ENCODE measurements at regions not wholly inside any gene's neighbourhood (a gene's known extent, or its start where the extent isn't known, plus 50 kb on each side); places are given as distances from the start of the nearest gene placed in this dataset.

DNA sequence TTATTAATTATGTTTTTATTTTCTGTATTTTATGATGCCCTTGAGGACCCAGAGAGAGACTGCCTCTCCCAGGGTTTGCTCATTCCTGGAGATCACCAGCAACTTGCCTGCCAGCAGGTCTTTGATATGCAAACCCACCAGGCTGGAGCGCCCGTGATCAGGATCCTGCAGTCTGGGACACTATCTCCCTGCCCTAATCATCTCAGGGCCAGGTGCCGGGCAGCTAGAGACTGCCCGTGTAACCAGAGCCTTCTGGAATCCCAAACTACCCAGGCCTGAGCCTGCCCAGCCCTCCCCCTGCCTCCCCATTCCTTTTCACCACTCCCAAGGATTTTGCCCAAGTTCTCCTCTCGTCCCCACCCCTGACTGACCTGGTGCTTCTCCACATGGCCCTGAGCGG lies 52.2 kb upstream of the B3GAT1 start:
- no peak overlapping the region for H3K9ac ChIP-seq (ENCODE audit: insufficient read depth, low read length)
- H2AFZ ChIP-seq (ENCODE audit: low read length) = no peak overlapping the region
- no peak for TF ChIP-seq EZH2 (IDR thresholded peaks at IDR 0.05; ENCODE audit: low read length, missing control alignments)
- TF ChIP-seq, protein P1, sequence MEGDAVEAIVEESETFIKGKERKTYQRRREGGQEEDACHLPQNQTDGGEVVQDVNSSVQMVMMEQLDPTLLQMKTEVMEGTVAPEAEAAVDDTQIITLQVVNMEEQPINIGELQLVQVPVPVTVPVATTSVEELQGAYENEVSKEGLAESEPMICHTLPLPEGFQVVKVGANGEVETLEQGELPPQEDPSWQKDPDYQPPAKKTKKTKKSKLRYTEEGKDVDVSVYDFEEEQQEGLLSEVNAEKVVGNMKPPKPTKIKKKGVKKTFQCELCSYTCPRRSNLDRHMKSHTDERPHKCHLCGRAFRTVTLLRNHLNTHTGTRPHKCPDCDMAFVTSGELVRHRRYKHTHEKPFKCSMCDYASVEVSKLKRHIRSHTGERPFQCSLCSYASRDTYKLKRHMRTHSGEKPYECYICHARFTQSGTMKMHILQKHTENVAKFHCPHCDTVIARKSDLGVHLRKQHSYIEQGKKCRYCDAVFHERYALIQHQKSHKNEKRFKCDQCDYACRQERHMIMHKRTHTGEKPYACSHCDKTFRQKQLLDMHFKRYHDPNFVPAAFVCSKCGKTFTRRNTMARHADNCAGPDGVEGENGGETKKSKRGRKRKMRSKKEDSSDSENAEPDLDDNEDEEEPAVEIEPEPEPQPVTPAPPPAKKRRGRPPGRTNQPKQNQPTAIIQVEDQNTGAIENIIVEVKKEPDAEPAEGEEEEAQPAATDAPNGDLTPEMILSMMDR (conservative IDR thresholded peaks at IDR 0.05 in 1 of 2, IDR thresholded peaks at IDR 0.05 in 1 of 2; ENCODE audit: low read depth in 1 of 2, low read length in 2 of 2) = no peak
- H3K36me3 ChIP-seq (ENCODE audit: control insufficient read depth, insufficient read depth, low read length) = no peaks in the 10 kb centered on the region
- no peak overlapping the region for H3K4me2 ChIP-seq (ENCODE audit: extremely low read depth, insufficient read depth, low read length)
- DNase-seq (ENCODE audit: low read depth in 2 of 2) = no peak
- no peaks in the 10 kb centered on the region for H3K4me1 ChIP-seq (ENCODE audit: control insufficient read depth, extremely low read depth, insufficient read depth, low read length)
- no peaks in the 10 kb centered on the region for H3K79me2 ChIP-seq (ENCODE audit: control insufficient read depth, insufficient read depth, low read length)
- no peaks in the 10 kb centered on the region for H3K27me3 ChIP-seq (ENCODE audit: control insufficient read depth, insufficient read depth, low read length)
- H3K9me3 ChIP-seq (ENCODE audit: control insufficient read depth, insufficient read depth, low read depth, low read length) = no peaks in the 10 kb centered on the region
- H3K27ac ChIP-seq (ENCODE audit: insufficient read depth, low read length) = no peak overlapping the region
- no peak overlapping the region for H3K4me3 ChIP-seq (replicated peaks in 1 of 4; ENCODE audit: control extremely low read depth in 1 of 4, insufficient read depth in 1 of 4, low read depth in 3 of 4, low read length in 4 of 4)
- no peaks in the 10 kb centered on the region for H4K20me1 ChIP-seq (ENCODE audit: control insufficient read depth, extremely low read depth, insufficient read depth, low read length)

DNA sequence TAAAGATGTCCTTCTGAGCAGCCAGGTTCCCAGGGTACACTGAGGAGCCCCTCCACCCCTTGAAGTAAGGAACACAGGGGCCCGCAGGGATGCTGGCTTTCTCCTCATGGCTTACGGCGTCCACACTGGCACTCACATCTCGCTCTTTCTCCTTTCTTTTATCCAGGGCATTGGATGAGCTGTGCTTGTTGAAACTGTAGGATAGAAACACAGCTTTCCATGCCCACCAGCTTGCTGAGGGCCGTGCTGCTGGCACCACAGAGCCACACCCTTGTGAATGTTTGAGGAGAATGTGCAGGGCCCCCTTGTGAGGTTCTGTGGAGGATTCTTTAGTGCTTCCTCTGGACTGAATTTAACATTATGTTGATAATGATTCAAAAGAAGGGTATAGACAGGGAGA lies 51.7 kb upstream of the B3GAT1 start:
- Histone ChIP-seq H3K4me2 (ENCODE audit: extremely low read depth, insufficient read depth, low read length) (no peak overlapping the region), H3K9ac (ENCODE audit: insufficient read depth, low read length) (no peak overlapping the region), H3K4me3 (replicated peaks in 1 of 4; ENCODE audit: control extremely low read depth in 1 of 4, insufficient read depth in 1 of 4, low read depth in 3 of 4, low read length in 4 of 4) (no peak overlapping the region), H2AFZ (ENCODE audit: low read length) (no peak overlapping the region), H3K9me3 (ENCODE audit: control insufficient read depth, insufficient read depth, low read depth, low read length) (no peaks in the 10 kb centered on the region), H3K4me1 (ENCODE audit: control insufficient read depth, extremely low read depth, insufficient read depth, low read length) (no peaks in the 10 kb centered on the region), H3K79me2 (ENCODE audit: control insufficient read depth, insufficient read depth, low read length) (no peaks in the 10 kb centered on the region), H3K27ac (ENCODE audit: insufficient read depth, low read length) (no peak overlapping the region), H3K27me3 (ENCODE audit: control insufficient read depth, insufficient read depth, low read length) (no peaks in the 10 kb centered on the region), H3K36me3 (ENCODE audit: control insufficient read depth, insufficient read depth, low read length) (no peaks in the 10 kb centered on the region), H4K20me1 (ENCODE audit: control insufficient read depth, extremely low read depth, insufficient read depth, low read length) (no peaks in the 10 kb centered on the region)
- no peak for DNase-seq (ENCODE audit: low read depth in 2 of 2)
- no peak for TF ChIP-seq EZH2 (IDR thresholded peaks at IDR 0.05; ENCODE audit: low read length, missing control alignments)
- TF ChIP-seq, protein P1 (conservative IDR thresholded peaks at IDR 0.05 in 1 of 2, IDR thresholded peaks at IDR 0.05 in 1 of 2; ENCODE audit: low read depth in 1 of 2, low read length in 2 of 2) = no peak
